ENCODE measurements at regions not wholly inside any gene's neighbourhood (a gene's known extent, or its start where the extent isn't known, plus 50 kb on each side); places are given as distances from the start of the nearest gene placed in this dataset.

DNA sequence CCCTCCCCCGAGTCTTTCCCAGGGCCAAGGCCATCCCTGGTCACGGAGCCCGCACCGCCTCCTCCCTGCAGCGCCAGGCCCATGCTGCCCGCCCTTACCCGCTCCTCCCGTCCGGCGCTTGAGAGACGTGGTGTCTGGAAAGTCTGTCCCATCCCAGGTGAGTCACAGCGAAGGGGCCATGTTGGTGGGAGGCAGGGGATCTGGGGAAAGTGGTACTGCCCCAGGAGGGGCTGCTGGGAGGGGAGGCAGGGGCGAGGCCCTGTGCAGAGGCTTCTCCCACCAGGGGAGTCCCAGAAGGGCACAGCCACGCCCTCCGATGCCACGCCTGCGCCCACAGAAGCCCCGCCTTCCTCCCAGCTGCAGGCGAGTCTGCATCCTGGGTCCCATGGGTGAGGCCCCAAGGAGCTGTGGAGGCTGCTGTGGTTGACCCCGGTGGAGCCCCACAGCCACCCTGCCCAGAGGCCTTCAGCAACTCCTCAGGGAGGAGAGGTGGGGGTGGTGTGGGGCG is 107.0 kb upstream of the PPP1R26 start:
- intact Hi-C loops (cut with micrococcal nuclease; ENCODE audit: unreplicated experiment) = no loop called here

GRCh38 chr9:135373151-135373685 is 106.4 kb upstream of the PPP1R26 start:
- no TSS peak for BruUV-seq (replicated peaks)
- DNase-seq = no peak
- Mint-ChIP-seq H3K27me3 (ENCODE audit: insufficient read depth, unreplicated experiment) (peaks cover 19% of the 10 kb centered on the region), H3K36me3 (ENCODE audit: insufficient read depth, unreplicated experiment) (no peaks in the 10 kb centered on the region), H3K27ac (ENCODE audit: unreplicated experiment) (no peak overlapping the region), H3K9me3 (ENCODE audit: unreplicated experiment) (no peaks in the 10 kb centered on the region), H3K4me3 (ENCODE audit: unreplicated experiment) (no peak overlapping the region), H3K4me1 (ENCODE audit: low read depth, unreplicated experiment) (no peaks in the 10 kb centered on the region)
- intact Hi-C loops (cut with micrococcal nuclease; ENCODE audit: unreplicated experiment) = no loop called here
- CTCF ChIA-PET = no interaction called here
- H3K27me3 ChIP-seq (replicated peaks; ENCODE audit: control insufficient read depth, insufficient read depth, low read length) = no peaks in the 10 kb centered on the region; the same call in 1 of the 2 replicates
- H3K9me3 ChIP-seq = no peaks in the 10 kb centered on the region
- POLR2A ChIA-PET = no interaction called here
- no peaks in the 10 kb centered on the region for H3K36me3 ChIP-seq (ENCODE audit: control insufficient read depth, insufficient read depth, low read length)
- no peak overlapping the region for H3K4me3 ChIP-seq (ENCODE audit: low read depth, low read length)
- H3K4me1 ChIP-seq = no peaks in the 10 kb centered on the region
- TF ChIP-seq, protein P1, sequence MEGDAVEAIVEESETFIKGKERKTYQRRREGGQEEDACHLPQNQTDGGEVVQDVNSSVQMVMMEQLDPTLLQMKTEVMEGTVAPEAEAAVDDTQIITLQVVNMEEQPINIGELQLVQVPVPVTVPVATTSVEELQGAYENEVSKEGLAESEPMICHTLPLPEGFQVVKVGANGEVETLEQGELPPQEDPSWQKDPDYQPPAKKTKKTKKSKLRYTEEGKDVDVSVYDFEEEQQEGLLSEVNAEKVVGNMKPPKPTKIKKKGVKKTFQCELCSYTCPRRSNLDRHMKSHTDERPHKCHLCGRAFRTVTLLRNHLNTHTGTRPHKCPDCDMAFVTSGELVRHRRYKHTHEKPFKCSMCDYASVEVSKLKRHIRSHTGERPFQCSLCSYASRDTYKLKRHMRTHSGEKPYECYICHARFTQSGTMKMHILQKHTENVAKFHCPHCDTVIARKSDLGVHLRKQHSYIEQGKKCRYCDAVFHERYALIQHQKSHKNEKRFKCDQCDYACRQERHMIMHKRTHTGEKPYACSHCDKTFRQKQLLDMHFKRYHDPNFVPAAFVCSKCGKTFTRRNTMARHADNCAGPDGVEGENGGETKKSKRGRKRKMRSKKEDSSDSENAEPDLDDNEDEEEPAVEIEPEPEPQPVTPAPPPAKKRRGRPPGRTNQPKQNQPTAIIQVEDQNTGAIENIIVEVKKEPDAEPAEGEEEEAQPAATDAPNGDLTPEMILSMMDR (IDR thresholded peaks at IDR 0.05; ENCODE audit: insufficient read depth in 1 of 2, low read depth in 1 of 2, low read length in 1 of 2, severe bottlenecking in 1 of 2, unreplicated experiment in 1 of 2) = no peak

More for the DNA sequence above, 107.0 kb upstream of the PPP1R26 start:
- H3K4me3 Mint-ChIP-seq (ENCODE audit: unreplicated experiment) = no peak overlapping the region
- H3K4me1 Mint-ChIP-seq (ENCODE audit: low read depth, unreplicated experiment) = no peaks in the 10 kb centered on the region
- TF ChIP-seq, protein P1 (IDR thresholded peaks at IDR 0.05; ENCODE audit: insufficient read depth in 1 of 2, low read depth in 1 of 2, low read length in 1 of 2, severe bottlenecking in 1 of 2, unreplicated experiment in 1 of 2) = no peak
- H3K9me3 ChIP-seq = no peaks in the 10 kb centered on the region
- peaks cover 17% of the 10 kb centered on the region for H3K27me3 Mint-ChIP-seq (ENCODE audit: insufficient read depth, unreplicated experiment)
- H3K4me3 ChIP-seq (ENCODE audit: low read depth, low read length) = no peak overlapping the region
- BruUV-seq (replicated peaks) = no TSS peak
- no peaks in the 10 kb centered on the region for H3K9me3 Mint-ChIP-seq (ENCODE audit: unreplicated experiment)
- DNase-seq = no peak
- no peaks in the 10 kb centered on the region; the same call in 1 of the 2 replicates for H3K27me3 ChIP-seq (replicated peaks; ENCODE audit: control insufficient read depth, insufficient read depth, low read length)
- H3K4me1 ChIP-seq = no peaks in the 10 kb centered on the region
- H3K36me3 ChIP-seq (ENCODE audit: control insufficient read depth, insufficient read depth, low read length) = no peaks in the 10 kb centered on the region
- ChIA-PET CTCF (no interaction called here), POLR2A (no interaction called here)
- H3K27ac Mint-ChIP-seq (ENCODE audit: unreplicated experiment) = no peak overlapping the region
- H3K36me3 Mint-ChIP-seq (ENCODE audit: insufficient read depth, unreplicated experiment) = no peaks in the 10 kb centered on the region

DNA sequence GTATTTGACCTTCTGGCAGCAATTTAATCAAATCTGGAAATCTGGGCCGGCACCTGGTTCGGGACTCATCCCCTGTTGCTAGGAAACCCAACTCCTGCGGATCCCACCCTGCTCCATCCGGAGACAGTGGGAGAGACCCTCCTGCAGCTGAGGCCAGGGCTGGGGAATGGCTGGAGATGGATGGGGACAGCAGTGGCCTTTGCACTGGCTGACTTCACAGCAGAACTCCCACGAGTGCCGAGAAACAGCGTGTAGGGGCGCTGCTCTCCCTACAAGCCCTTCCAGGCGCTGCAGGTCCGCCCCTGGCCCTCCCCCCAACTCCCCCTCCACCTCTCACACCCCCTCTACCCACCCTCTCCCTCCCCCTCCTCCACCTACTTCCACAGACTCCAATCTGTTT is 105.8 kb upstream of the PPP1R26 start:
- no TSS peak for BruUV-seq (replicated peaks)
- intact Hi-C loops (cut with micrococcal nuclease; ENCODE audit: unreplicated experiment) = no loop called here

More for the DNA sequence above, 105.8 kb upstream of the PPP1R26 start:
- CTCF ChIA-PET = no interaction called here
- Histone ChIP-seq H3K9me3 (no peaks in the 10 kb centered on the region), H3K4me3 (ENCODE audit: low read depth, low read length) (no peak overlapping the region), H3K36me3 (ENCODE audit: control insufficient read depth, insufficient read depth, low read length) (no peaks in the 10 kb centered on the region), H3K27me3 (replicated peaks; ENCODE audit: control insufficient read depth, insufficient read depth, low read length) (no peaks in the 10 kb centered on the region; the same call in 1 of the 2 replicates), H3K4me1 (no peaks in the 10 kb centered on the region)
- no peak for DNase-seq
- Mint-ChIP-seq H3K4me1 (ENCODE audit: low read depth, unreplicated experiment) (no peaks in the 10 kb centered on the region), H3K27me3 (ENCODE audit: insufficient read depth, unreplicated experiment) (peaks cover 14% of the 10 kb centered on the region), H3K27ac (ENCODE audit: unreplicated experiment) (no peak overlapping the region), H3K36me3 (ENCODE audit: insufficient read depth, unreplicated experiment) (no peaks in the 10 kb centered on the region), H3K4me3 (ENCODE audit: unreplicated experiment) (no peak overlapping the region), H3K9me3 (ENCODE audit: unreplicated experiment) (no peaks in the 10 kb centered on the region)
- TF ChIP-seq, protein P1 (IDR thresholded peaks at IDR 0.05; ENCODE audit: insufficient read depth in 1 of 2, low read depth in 1 of 2, low read length in 1 of 2, severe bottlenecking in 1 of 2, unreplicated experiment in 1 of 2) = no peak
- POLR2A ChIA-PET = no interaction called here

Data from Caco-2 (cell line).